MCF 10A (cell line): ENCODE measurements at regions not wholly inside any gene's neighbourhood (a gene's known extent, or its start where the extent isn't known, plus 50 kb on each side); places are given as distances from the start of the nearest gene placed in this dataset.

Source experiments
- BruUV-seq: library from RNA; stranded (reverse); fragments of 400-500 nt; replicated peaks from 2 replicates; lab custom pipeline; 2021; lab: Mats Ljungman, UMichigan
- CTCF ChIA-PET: fragments of 300-600 bp; sonication (Branson Sonifier 250); formaldehyde crosslinking; extraction: SDS; loops from one replicate; lab custom pipeline; 2021; ENCODE audit warnings: antibody characterized with exemption, inconsistent platforms; lab: Yijun Ruan, JAX
- POLR2A ChIA-PET: fragments of 300-600, 350-650 bp; sonication (Branson Sonifier 250); formaldehyde crosslinking; extraction: SDS; loops from one replicate; lab custom pipeline; 2020; ENCODE audit warnings: antibody characterized with exemption, inconsistent platforms; lab: Yijun Ruan, JAX
- DNase-seq: peaks from one replicate; pipeline ENCODE4 v3.0.0-alpha.2; 2018; ENCODE audit not compliant: unreplicated experiment
- H3K27ac Mint-ChIP-seq: one replicate; pipeline ENCODE4 v1.8.0; 2022; ENCODE audit warnings: mild to moderate bottlenecking, low read depth, mixed read lengths; ENCODE audit not compliant: unreplicated experiment
- H3K27me3 Mint-ChIP-seq: one replicate; pipeline ENCODE4 v1.8.0; 2022; ENCODE audit warnings: mixed read lengths; ENCODE audit not compliant: insufficient read depth, unreplicated experiment
- H3K36me3 Mint-ChIP-seq: one replicate; pipeline ENCODE4 v1.8.0; 2022; ENCODE audit warnings: mild to moderate bottlenecking, moderate library complexity, mixed read lengths; ENCODE audit not compliant: insufficient read depth, unreplicated experiment
- H3K4me1 Mint-ChIP-seq: one replicate; pipeline ENCODE4 v1.8.0; 2022; ENCODE audit warnings: mixed read lengths; ENCODE audit not compliant: insufficient read depth, unreplicated experiment
- H3K4me3 Mint-ChIP-seq: one replicate; pipeline ENCODE4 v1.8.0; 2022; ENCODE audit warnings: mild to moderate bottlenecking, moderate library complexity, mixed read lengths; ENCODE audit not compliant: unreplicated experiment
- H3K9me3 Mint-ChIP-seq: one replicate; pipeline ENCODE4 v1.8.0; 2022; ENCODE audit warnings: mixed read lengths; ENCODE audit not compliant: unreplicated experiment
- intact Hi-C: fragments of 100-400 bp; cut with micrococcal nuclease; formaldehyde crosslinking; loops from 2 replicates; pipeline ENCODE4 v1.14.1; 2022
- TF ChIP-seq, protein P1 (sequence below): fragments of 200-600 bp; IDR thresholded peaks from one replicate; pipeline ENCODE4 v1.8.0; 2022; ENCODE audit warnings: antibody characterized with exemption, mild to moderate bottlenecking; ENCODE audit not compliant: unreplicated experiment

DNA sequence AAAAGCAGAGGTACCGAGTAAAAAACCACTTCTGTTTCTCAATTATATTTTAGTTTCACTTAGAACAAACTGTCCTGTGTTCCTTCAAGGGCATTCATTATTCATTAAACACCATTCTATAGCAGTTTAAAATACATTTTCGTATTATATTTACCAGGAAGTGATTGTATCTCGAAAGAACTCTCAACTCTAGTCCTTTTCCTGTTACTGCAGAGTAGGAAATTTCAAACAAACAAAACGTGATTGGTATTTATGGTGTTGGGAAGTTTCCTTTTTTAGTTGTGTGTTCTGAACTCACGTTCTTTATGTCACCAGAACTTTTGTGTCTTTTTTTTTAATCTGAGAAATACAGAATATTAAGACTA lies 139.5 kb upstream of the BTBD3 start:
- ChIA-PET POLR2A (no interaction called here), CTCF (no interaction called here)
- Mint-ChIP-seq H3K4me1 (peaks cover 10% of the 10 kb centered on the region), H3K4me3 (no peak overlapping the region), H3K9me3 (no peaks in the 10 kb centered on the region), H3K27me3 (no peaks in the 10 kb centered on the region), H3K36me3 (no peaks in the 10 kb centered on the region), H3K27ac (peak overlapping the region; percentile 24)
- no TSS peak for BruUV-seq
- intact Hi-C loops, result no loop called here
- no peak for DNase-seq
- TF ChIP-seq, protein P1, sequence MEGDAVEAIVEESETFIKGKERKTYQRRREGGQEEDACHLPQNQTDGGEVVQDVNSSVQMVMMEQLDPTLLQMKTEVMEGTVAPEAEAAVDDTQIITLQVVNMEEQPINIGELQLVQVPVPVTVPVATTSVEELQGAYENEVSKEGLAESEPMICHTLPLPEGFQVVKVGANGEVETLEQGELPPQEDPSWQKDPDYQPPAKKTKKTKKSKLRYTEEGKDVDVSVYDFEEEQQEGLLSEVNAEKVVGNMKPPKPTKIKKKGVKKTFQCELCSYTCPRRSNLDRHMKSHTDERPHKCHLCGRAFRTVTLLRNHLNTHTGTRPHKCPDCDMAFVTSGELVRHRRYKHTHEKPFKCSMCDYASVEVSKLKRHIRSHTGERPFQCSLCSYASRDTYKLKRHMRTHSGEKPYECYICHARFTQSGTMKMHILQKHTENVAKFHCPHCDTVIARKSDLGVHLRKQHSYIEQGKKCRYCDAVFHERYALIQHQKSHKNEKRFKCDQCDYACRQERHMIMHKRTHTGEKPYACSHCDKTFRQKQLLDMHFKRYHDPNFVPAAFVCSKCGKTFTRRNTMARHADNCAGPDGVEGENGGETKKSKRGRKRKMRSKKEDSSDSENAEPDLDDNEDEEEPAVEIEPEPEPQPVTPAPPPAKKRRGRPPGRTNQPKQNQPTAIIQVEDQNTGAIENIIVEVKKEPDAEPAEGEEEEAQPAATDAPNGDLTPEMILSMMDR, result no peak

DNA sequence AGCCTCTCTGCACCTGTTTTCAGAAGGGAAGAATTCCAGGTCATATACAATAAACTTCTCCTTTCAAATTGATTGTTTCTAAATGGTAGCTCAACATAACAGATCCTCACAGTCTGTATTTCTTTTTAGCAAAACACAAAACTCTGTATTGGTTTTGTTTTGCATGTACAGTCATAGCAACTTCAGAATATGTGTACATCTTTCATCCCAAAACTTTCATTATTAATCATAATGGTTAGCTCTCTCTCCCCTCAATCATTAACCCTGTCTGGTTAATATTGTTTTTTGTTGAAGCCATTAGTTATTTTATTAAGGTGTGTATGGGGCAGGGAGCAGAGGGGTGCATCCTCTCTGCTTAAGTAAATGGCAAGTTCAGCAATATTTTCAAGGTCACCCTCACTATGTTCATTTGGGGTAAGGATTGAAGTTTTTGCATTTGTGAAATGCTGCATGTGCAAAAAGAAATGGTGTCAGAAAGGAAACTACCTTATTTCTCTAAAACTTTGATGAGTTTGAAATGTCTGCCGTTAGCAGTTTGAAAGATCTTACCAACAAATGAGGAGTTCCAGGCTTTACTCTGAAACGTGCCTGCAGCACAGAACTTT lies 136.8 kb upstream of the BTBD3 start:
- TF ChIP-seq, protein P1, result no peak
- no peak overlapping the region for H3K27ac Mint-ChIP-seq
- ChIA-PET POLR2A (no interaction called here), CTCF (interaction anchor here (0.7 kb wide), 1 partner anchor 115 kb away, joined by 4 read pairs; no protein-coding TSS in a partner anchor)
- no TSS peak for BruUV-seq
- H3K36me3 Mint-ChIP-seq, result no peaks in the 10 kb centered on the region
- DNase-seq, result no peak
- no peaks in the 10 kb centered on the region for H3K27me3 Mint-ChIP-seq
- no peak overlapping the region for H3K4me3 Mint-ChIP-seq
- H3K4me1 Mint-ChIP-seq, result peaks cover 10% of the 10 kb centered on the region
- intact Hi-C loops, result no loop called here
- no peaks in the 10 kb centered on the region for H3K9me3 Mint-ChIP-seq

DNA sequence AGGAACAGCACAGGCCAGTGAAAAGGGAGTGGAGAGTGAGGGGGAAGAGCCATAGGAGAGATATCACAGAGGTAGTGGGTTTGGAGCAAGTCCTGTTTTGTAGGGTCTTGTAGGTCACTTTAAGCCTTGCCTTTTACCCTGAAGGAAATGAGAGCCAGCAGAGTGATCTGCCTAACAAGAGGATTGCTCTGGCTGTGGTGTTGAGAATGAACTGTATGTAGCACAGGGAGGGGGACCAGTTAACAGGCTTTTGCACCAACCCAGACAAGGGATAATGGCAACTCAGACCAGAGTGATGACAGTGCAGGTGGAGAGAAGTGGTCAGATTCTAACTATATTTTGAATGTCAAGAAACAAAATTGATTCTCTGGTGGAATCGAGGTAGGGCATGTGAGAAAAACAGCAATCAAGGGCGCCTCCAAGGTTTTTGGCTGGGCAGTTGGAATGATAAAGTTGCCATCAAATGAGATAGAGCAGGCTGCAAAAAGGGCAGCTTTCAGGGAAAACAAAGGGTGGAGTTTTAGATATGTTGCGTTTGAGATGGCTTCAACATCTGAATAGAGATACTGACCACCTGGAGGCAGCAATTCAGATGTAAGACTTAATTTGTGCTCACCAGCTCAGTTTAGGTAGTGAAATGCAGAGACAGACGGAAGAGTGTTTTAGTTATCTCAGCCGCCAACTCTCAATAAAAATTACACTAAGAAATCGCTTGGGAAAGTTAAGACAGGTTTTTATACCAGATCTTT lies 134.4 kb upstream of the BTBD3 start:
- TF ChIP-seq, protein P1, result no peak
- POLR2A ChIA-PET, result interaction anchor here (0.5 kb wide), 1 partner anchor 1954 kb away, joined by 3 read pairs; no protein-coding TSS in a partner anchor
- H3K4me3 Mint-ChIP-seq, result no peak overlapping the region
- H3K27me3 Mint-ChIP-seq, result no peaks in the 10 kb centered on the region
- intact Hi-C loops, result no loop called here
- H3K36me3 Mint-ChIP-seq, result no peaks in the 10 kb centered on the region
- BruUV-seq, result no TSS peak
- CTCF ChIA-PET, result no interaction called here
- H3K27ac Mint-ChIP-seq, result no peak overlapping the region
- peaks cover 11% of the 10 kb centered on the region for H3K4me1 Mint-ChIP-seq
- H3K9me3 Mint-ChIP-seq, result no peaks in the 10 kb centered on the region
- no peak for DNase-seq

DNA sequence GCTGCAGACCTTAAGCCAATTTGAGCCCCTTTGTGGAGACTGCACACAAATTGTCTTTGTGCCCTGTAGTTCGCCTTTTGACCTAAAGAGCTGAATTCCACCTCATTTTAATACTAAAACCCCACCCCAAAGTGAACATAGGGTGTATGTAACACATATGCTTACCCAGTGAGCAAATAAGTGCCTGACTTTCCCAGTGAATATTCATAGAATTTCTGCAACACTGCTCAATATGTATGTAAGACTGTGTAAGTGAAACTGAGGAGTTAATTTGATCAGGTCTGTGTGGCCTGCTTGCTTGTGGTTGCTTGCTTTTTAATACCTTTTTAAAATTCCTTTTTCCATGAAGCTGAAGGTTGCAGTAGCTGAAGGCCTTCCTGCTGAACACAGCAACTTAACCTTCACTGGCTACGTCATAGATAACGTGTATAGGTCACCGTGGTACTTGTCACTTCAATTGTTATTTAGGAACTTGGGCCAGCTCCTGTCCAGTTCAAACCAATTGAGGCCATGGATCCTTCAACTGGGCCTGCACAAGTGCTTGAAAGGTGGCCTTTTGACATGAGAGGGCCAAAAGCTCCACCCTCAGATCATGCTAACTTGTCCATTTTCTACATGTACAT lies 131.7 kb upstream of the BTBD3 start:
- ChIA-PET CTCF (interaction anchor here (0.6 to 1.5 kb wide), 2 partner anchors 13 to 29 kb away, joined by 3 to 5 read pairs; no protein-coding TSS in a partner anchor), POLR2A (interaction anchor here (0.9 to 1.2 kb wide), 2 partner anchors 9 to 20 kb away, joined by 3 to 5 read pairs; no protein-coding TSS in a partner anchor)
- H3K4me1 Mint-ChIP-seq, result peaks cover 12% of the 10 kb centered on the region
- no peak for DNase-seq
- no peaks in the 10 kb centered on the region for H3K27me3 Mint-ChIP-seq
- BruUV-seq, result no TSS peak
- H3K9me3 Mint-ChIP-seq, result no peaks in the 10 kb centered on the region
- H3K27ac Mint-ChIP-seq, result no peak overlapping the region
- intact Hi-C loops, result no loop called here
- no peaks in the 10 kb centered on the region for H3K36me3 Mint-ChIP-seq
- H3K4me3 Mint-ChIP-seq, result no peak overlapping the region
- TF ChIP-seq, protein P1, result no peak
